H9 (cell line): ENCODE measurements at regions not wholly inside any gene's neighbourhood (a gene's known extent, or its start where the extent isn't known, plus 50 kb on each side); places are given as distances from the start of the nearest gene placed in this dataset.

ENCODE experiments used
- DNase-seq: peaks from one replicate; pipeline ENCODE4 v3.0.0-alpha.2; 2017
- H2AFZ ChIP-seq: one replicate; pipeline ENCODE4 v1.6.1; 2013; ENCODE audit warnings: mild to moderate bottlenecking, low read length, control low read depth, moderate library complexity
- H2AK5ac ChIP-seq: 2 replicates; pipeline ENCODE4 v1.6.1; 2013; ENCODE audit warnings: low read length, control low read depth, mixed read lengths; ENCODE audit not compliant: insufficient read length
- H2BK120ac ChIP-seq: one replicate; pipeline ENCODE4 v1.6.1; 2013; ENCODE audit warnings: low read depth, mild to moderate bottlenecking, low read length, control low read depth, inconsistent platforms; ENCODE audit not compliant: poor library complexity, severe bottlenecking
- H2BK12ac ChIP-seq: 2 replicates; pipeline ENCODE4 v1.6.1; 2013; ENCODE audit warnings: low read length, control low read depth, mixed read lengths, low read depth; ENCODE audit not compliant: insufficient read length
- H2BK15ac ChIP-seq: 2 replicates; pipeline ENCODE4 v1.6.1; 2013; ENCODE audit warnings: low read depth, low read length, control low read depth
- H2BK20ac ChIP-seq: one replicate; pipeline ENCODE4 v1.6.1; 2013; ENCODE audit warnings: low read depth, mild to moderate bottlenecking, low read length, control low read depth, inconsistent platforms; ENCODE audit not compliant: poor library complexity, severe bottlenecking
- H2BK5ac ChIP-seq: 2 replicates; pipeline ENCODE4 v1.6.1; 2013; ENCODE audit warnings: low read length, control low read depth, mixed read lengths; ENCODE audit not compliant: insufficient read length
- H3K14ac ChIP-seq: 2 replicates; pipeline ENCODE4 v1.6.1; 2013; ENCODE audit warnings: low read length, control low read depth; ENCODE audit not compliant: insufficient read depth
- H3K18ac ChIP-seq: 2 replicates; pipeline ENCODE4 v1.6.1; 2013; ENCODE audit warnings: low read depth, mild to moderate bottlenecking, mixed read lengths, low read length, control low read depth; ENCODE audit not compliant: insufficient read length
- H3K23ac ChIP-seq: 2 replicates; pipeline ENCODE4 v1.6.1; 2013; ENCODE audit warnings: low read length, control low read depth, mixed read lengths, low read depth; ENCODE audit not compliant: insufficient read length
- H3K23me2 ChIP-seq: 2 replicates; pipeline ENCODE4 v1.6.1; 2013; ENCODE audit warnings: low read depth, mild to moderate bottlenecking, mixed read lengths, low read length, control low read depth; ENCODE audit not compliant: insufficient read length, poor library complexity, severe bottlenecking
- H3K27ac ChIP-seq: 2 replicates; pipeline ENCODE4 v1.5.1; 2013; ENCODE audit warnings: low read length, control low read depth, mixed read lengths, low read depth; ENCODE audit not compliant: insufficient read length
- H3K27me3 ChIP-seq: 2 replicates; pipeline ENCODE4 v1.6.1; 2013; ENCODE audit warnings: low read length, control low read depth, inconsistent platforms; ENCODE audit not compliant: insufficient read depth
- H3K4ac ChIP-seq: 2 replicates; pipeline ENCODE4 v1.6.1; 2013; ENCODE audit warnings: low read depth, mild to moderate bottlenecking, control low read depth, inconsistent platforms, low read length, moderate library complexity
- H3K4me1 ChIP-seq: 2 replicates; pipeline ENCODE4 v1.6.1; 2013; ENCODE audit warnings: low read length, control low read depth, inconsistent platforms; ENCODE audit not compliant: insufficient read depth
- H3K4me2 ChIP-seq: 2 replicates; pipeline ENCODE4 v1.6.1; 2013; ENCODE audit warnings: low read length, control low read depth, mixed read lengths; ENCODE audit not compliant: insufficient read length, insufficient read depth
- H3K56ac ChIP-seq: 2 replicates; pipeline ENCODE4 v1.6.1; 2013; ENCODE audit warnings: low read depth, mild to moderate bottlenecking, mixed read lengths, low read length, control low read depth; ENCODE audit not compliant: insufficient read length
- H3K79me1 ChIP-seq: 2 replicates; pipeline ENCODE4 v1.6.1; 2013; ENCODE audit warnings: low read depth, mild to moderate bottlenecking, moderate library complexity, low read length, control low read depth, inconsistent platforms; ENCODE audit not compliant: insufficient read depth, poor library complexity, severe bottlenecking
- H3K79me2 ChIP-seq: 2 replicates; pipeline ENCODE4 v1.6.1; 2013; ENCODE audit warnings: low read length, control low read depth, inconsistent platforms; ENCODE audit not compliant: insufficient read depth
- H3K9ac ChIP-seq: 2 replicates; pipeline ENCODE4 v1.6.1; 2013; ENCODE audit warnings: low read length, control low read depth, mixed read lengths; ENCODE audit not compliant: insufficient read length; ENCODE audit errors: extremely low read depth
- H3K9me3 ChIP-seq: one replicate; pipeline ENCODE4 v1.6.1; 2013; ENCODE audit warnings: low read depth, low read length, inconsistent platforms; ENCODE audit not compliant: control insufficient read depth
- H3T11ph ChIP-seq: one replicate; pipeline ENCODE4 v1.6.1; 2013; ENCODE audit warnings: mild to moderate bottlenecking, low read length, control low read depth, inconsistent platforms
- H4K20me1 ChIP-seq: one replicate; pipeline ENCODE4 v1.6.1; 2013; ENCODE audit not compliant: control insufficient read depth, insufficient read length, insufficient read depth
- H4K5ac ChIP-seq: 2 replicates; pipeline ENCODE4 v1.6.1; 2013; ENCODE audit warnings: low read depth, mild to moderate bottlenecking, mixed read lengths, low read length, control low read depth; ENCODE audit not compliant: insufficient read length
- H4K8ac ChIP-seq: replicated peaks from 2 replicates; pipeline ENCODE4 v1.6.1; 2013; ENCODE audit warnings: low read length, control low read depth, mixed read lengths, low read depth; ENCODE audit not compliant: insufficient read length
- H4K91ac ChIP-seq: 2 replicates; pipeline ENCODE4 v1.6.1; 2013; ENCODE audit warnings: low read depth, mild to moderate bottlenecking, moderate library complexity, mixed read lengths, low read length, control low read depth; ENCODE audit not compliant: insufficient read length
- H3K27ac Mint-ChIP-seq, 3 experiments: 2 replicates in 2 of 3; 3 replicates in 1 of 3; pipeline ENCODE4 v1.8.0; 2020 to 2021; ENCODE audit warnings: mixed read lengths in 3 of 3, mild to moderate bottlenecking in 1 of 3, moderate library complexity in 1 of 3
- H3K27me3 Mint-ChIP-seq: 2 replicates; pipeline ENCODE4 v1.8.0; 2021; ENCODE audit warnings: low read depth, mild to moderate bottlenecking, moderate library complexity, mixed read lengths
- H3K36me3 Mint-ChIP-seq, 3 experiments: 2 replicates in 2 of 3; 3 replicates in 1 of 3; pipeline ENCODE4 v1.8.0; 2020 to 2021; ENCODE audit warnings: low read depth in 3 of 3, mixed read lengths in 3 of 3; ENCODE audit not compliant: insufficient read depth in 1 of 3
- H3K4me1 Mint-ChIP-seq, 2 experiments: 2 replicates each; pipeline ENCODE4 v1.8.0; 2020; ENCODE audit warnings: mixed read lengths in 2 of 2
- H3K4me3 Mint-ChIP-seq, 2 experiments: 2 replicates in 1 of 2; 3 replicates in 1 of 2; pipeline ENCODE4 v1.8.0; 2020 to 2021; ENCODE audit warnings: mild to moderate bottlenecking in 2 of 2, mixed read lengths in 2 of 2, moderate library complexity in 1 of 2
- H3K9me3 Mint-ChIP-seq, 2 experiments: 2 replicates in 1 of 2; 3 replicates in 1 of 2; pipeline ENCODE4 v1.8.0; 2020; ENCODE audit warnings: mild to moderate bottlenecking in 2 of 2, mixed read lengths in 2 of 2, moderate library complexity in 1 of 2
- CTCF ChIP-seq: fragments of 200-600 bp; sonication (generic); conservative IDR thresholded peaks from 3 replicates; pipeline ENCODE4 v1.8.0; 2021; ENCODE audit warnings: antibody characterized with exemption, mild to moderate bottlenecking
- whole genome bisulfite sequencing: extraction: QIAGEN DNeasy Blood & Tissue Kit; methylation state at CpG from one replicate; pipeline ENCODE4 v1.1.7; 2013; ENCODE audit warnings: missing lambda C conversion rate, low lambda C conversion rate, mixed read lengths; ENCODE audit not compliant: insufficient read length; ENCODE audit errors: extremely low coverage; 5-methylcytosine and 5-hydroxymethylcytosine counted together

GRCh38 chr17:65474660-65475059 lies 86.8 kb downstream of the AXIN2 start:
- H2BK20ac ChIP-seq = no peak overlapping the region
- no peak overlapping the region for H3K27ac Mint-ChIP-seq
- TF ChIP-seq CTCF = no peak
- H3K14ac ChIP-seq = no peak overlapping the region
- no peaks in the 10 kb centered on the region for H3K23me2 ChIP-seq
- H3K9ac ChIP-seq = no peak overlapping the region
- no peaks in the 10 kb centered on the region for H4K20me1 ChIP-seq
- H2BK15ac ChIP-seq = no peak overlapping the region
- H3K4ac ChIP-seq = no peak overlapping the region
- H3K4me1 Mint-ChIP-seq = peaks cover 4 to 5% of the 10 kb centered on the region in 2 experiments; a peak in 3 of 4 replicates
- no peak overlapping the region for H3K4me3 Mint-ChIP-seq
- H4K5ac ChIP-seq = no peak overlapping the region
- no peak overlapping the region for H4K8ac ChIP-seq
- H3K23ac ChIP-seq = no peak overlapping the region
- no peak overlapping the region for H2BK5ac ChIP-seq
- H2BK120ac ChIP-seq = no peak overlapping the region
- no peak overlapping the region for H3K18ac ChIP-seq
- H3K27ac ChIP-seq = no peak overlapping the region
- H3K27me3 ChIP-seq = no peaks in the 10 kb centered on the region
- H3K9me3 Mint-ChIP-seq = peaks cover 0 to 5% of the 10 kb centered on the region in 2 experiments; a peak in 3 of 5 replicates
- no peak overlapping the region for H3K4me2 ChIP-seq
- no peak overlapping the region for H3K56ac ChIP-seq
- no peak overlapping the region for H2BK12ac ChIP-seq
- no peak overlapping the region for H3T11ph ChIP-seq
- H3K36me3 Mint-ChIP-seq = no peaks in the 10 kb centered on the region
- H3K27me3 Mint-ChIP-seq = peaks cover 10% of the 10 kb centered on the region
- H3K79me2 ChIP-seq = no peaks in the 10 kb centered on the region
- H2AK5ac ChIP-seq = no peak overlapping the region
- H3K79me1 ChIP-seq = no peaks in the 10 kb centered on the region
- no peak overlapping the region for H2AFZ ChIP-seq
- H3K9me3 ChIP-seq = no peaks in the 10 kb centered on the region
- WGBS = no CpG with 5 or more reads among the region's 2 CpGs
- no peak overlapping the region for H4K91ac ChIP-seq
- no peaks in the 10 kb centered on the region for H3K4me1 ChIP-seq
- DNase-seq = no peak
